Activated T-helper 1 cell treated with anti-CD3 and anti-CD28 coated beads, Interleukin-12 subunit alpha, Interleukin-12 subunit beta, Interleukin-2, Interleukin-4 antibody, amounts not matched to agents 30 ng/mL and 10 ng/mL and 1 ng/mL, durations not matched to agents 14 hours and 24 hours and 36 hours (primary cell): ENCODE measurements at regions not wholly inside any gene's neighbourhood (a gene's known extent, or its start where the extent isn't known, plus 50 kb on each side); places are given as distances from the start of the nearest gene placed in this dataset.

Source experiments
- DNase-seq: peaks from one replicate; pipeline ENCODE4 v3.0.0; 2021; ENCODE audit warnings: low spot score
- H3K27ac Mint-ChIP-seq: one replicate; pipeline ENCODE4 v1.8.0; 2021; ENCODE audit warnings: mild to moderate bottlenecking, mixed read lengths
- H3K27me3 Mint-ChIP-seq: one replicate; pipeline ENCODE4 v1.8.0; 2022; ENCODE audit warnings: mild to moderate bottlenecking, moderate library complexity, mixed read lengths; ENCODE audit not compliant: insufficient read depth
- H3K36me3 Mint-ChIP-seq: one replicate; pipeline ENCODE4 v1.8.0; 2021; ENCODE audit warnings: low read depth, mixed read lengths
- H3K4me1 Mint-ChIP-seq: one replicate; pipeline ENCODE4 v1.8.0; 2021; ENCODE audit warnings: low read depth, mixed read lengths
- H3K4me3 Mint-ChIP-seq: one replicate; pipeline ENCODE4 v1.8.0; 2021; ENCODE audit warnings: mild to moderate bottlenecking, moderate library complexity, mixed read lengths
- H3K9me3 Mint-ChIP-seq: one replicate; pipeline ENCODE4 v1.8.0; 2021; ENCODE audit warnings: mixed read lengths
- intact Hi-C: fragments of 100-400 bp; cut with micrococcal nuclease; formaldehyde crosslinking; loops from one replicate; pipeline ENCODE4 v1.15.1; 2024

DNA sequence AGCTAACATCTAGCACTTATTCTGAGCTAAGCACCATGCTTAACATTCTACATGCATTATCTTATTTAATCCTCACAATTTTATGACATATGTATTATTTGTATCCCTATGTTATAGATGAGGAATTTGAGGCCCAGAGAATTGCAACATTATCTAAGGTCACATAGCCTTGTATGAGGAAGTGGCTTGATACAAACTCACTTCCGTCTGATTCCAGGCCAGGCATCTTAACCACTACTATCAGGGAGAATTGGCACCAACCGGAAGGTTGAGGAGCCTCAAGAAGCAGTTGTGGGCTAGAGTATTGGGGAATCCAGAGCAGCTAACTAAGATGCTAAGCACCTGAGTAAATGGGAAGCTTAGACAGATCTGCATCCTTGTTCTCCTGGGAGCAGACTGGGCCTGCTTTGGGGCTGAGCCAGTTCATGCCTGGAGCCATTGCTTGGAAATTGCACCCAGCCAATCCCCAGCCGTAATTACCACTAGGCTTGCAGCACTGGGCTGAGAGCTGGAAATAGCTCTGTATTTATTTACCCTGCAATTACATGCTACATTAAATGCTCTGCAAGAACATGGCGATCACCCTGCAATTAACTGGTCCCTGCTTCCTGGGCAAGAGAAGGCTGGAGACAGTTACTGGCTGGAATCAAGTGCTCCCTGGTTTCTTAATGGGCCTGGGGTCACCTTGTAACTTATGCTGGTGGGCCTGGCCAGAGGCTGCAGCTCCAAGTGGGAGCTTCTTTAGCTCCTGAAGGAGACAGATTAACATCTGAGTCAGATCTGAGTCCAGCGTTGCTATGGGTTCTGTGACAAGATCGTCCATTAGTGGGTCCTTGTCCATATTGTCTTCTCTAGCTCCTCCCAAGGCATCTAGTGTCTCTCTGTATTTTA lies 273.1 kb upstream of the CCL2 start:
- no peak for DNase-seq
- H3K4me1 Mint-ChIP-seq = peaks cover 4% of the 10 kb centered on the region
- H3K36me3 Mint-ChIP-seq = no peaks in the 10 kb centered on the region
- no peaks in the 10 kb centered on the region for H3K9me3 Mint-ChIP-seq
- no peak overlapping the region for H3K27ac Mint-ChIP-seq
- intact Hi-C loops = no loop called here
- no peak overlapping the region for H3K4me3 Mint-ChIP-seq
- peaks cover 12% of the 10 kb centered on the region for H3K27me3 Mint-ChIP-seq

DNA sequence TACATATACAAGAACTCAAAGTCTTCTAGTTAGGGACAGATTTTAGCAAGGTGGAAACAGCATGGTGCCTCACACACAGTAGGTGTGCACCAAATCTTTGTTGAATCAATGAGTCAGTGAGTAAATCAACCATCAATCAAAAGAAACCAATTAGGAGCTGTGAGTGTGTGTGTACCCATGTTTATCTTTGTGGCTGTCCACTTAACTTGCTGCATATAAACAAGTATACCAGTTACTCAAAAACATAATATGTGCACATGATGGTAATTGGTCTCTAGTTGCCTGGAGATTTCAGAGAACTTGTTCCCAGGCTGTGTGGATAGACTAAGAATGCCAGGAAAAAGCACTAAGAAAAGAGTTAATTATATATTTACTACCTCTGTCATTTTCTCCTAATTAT lies 272.2 kb upstream of the CCL2 start:
- H3K9me3 Mint-ChIP-seq = no peaks in the 10 kb centered on the region
- H3K27ac Mint-ChIP-seq = no peak overlapping the region
- no peak overlapping the region for H3K4me3 Mint-ChIP-seq
- intact Hi-C loops = no loop called here
- H3K36me3 Mint-ChIP-seq = no peaks in the 10 kb centered on the region
- peaks cover 12% of the 10 kb centered on the region for H3K27me3 Mint-ChIP-seq
- H3K4me1 Mint-ChIP-seq = peaks cover 4% of the 10 kb centered on the region
- no peak for DNase-seq

DNA sequence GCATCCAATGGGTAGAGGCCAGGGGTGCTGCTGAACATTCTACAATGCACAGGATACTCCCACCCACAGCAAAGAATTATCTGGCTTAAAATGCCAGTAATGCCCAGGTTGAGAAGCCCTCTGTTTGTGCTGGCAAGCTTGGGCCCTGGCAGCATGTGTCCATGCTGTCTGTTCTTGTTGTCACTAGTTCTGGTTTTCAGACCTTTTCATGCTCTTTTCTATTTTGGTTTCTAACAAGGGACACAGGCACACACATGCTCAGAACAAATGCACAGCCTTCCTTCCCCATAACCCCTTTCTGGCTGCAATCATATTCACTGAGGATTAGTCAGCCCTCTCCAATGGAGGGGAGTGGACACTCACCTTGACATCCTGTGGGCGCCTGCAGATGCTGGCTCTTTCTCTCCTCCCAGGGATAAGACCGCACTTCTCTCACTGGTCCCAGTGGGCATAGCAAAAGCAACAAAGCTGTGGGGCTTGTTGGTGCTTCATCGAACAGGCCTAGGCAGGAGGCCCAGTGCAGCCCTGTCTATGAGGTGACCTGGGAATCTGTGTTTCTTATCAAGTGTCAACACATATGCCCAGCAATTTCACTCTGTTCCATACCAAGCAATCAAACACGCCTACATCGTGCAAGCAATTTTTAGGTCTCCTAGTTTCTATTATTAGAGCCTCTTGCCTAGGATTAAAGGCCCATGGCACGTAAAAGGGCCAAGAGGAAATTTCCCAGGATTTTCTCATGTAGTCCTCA lies 271.1 kb upstream of the CCL2 start:
- Mint-ChIP-seq H3K4me3 (no peak overlapping the region), H3K27ac (no peak overlapping the region), H3K4me1 (peaks cover 4% of the 10 kb centered on the region), H3K27me3 (peaks cover 13% of the 10 kb centered on the region), H3K36me3 (no peaks in the 10 kb centered on the region), H3K9me3 (no peaks in the 10 kb centered on the region)
- intact Hi-C loops = no loop called here
- DNase-seq = no peak

DNA sequence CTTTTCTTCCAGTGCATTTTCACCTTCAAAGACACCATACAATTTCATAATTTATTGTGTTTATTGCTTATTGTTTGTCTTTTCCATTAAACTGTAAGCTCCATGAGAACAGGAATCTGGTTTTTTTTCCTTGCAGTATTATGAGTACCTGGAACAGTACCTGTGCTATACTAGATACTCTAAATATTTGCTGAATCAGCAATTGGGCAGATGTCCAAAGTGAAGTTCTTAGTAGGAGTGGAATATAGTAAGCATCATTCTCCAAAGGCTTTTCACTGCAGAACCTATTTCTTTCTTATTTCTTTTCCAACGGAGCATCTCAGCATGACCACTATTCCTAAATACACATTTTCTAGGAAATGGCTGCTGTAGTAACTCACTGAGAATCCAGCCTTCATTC lies 269.0 kb upstream of the CCL2 start:
- Mint-ChIP-seq H3K36me3 (no peaks in the 10 kb centered on the region), H3K27me3 (peaks cover 11% of the 10 kb centered on the region), H3K4me1 (no peaks in the 10 kb centered on the region), H3K4me3 (no peak overlapping the region), H3K9me3 (no peaks in the 10 kb centered on the region), H3K27ac (no peak overlapping the region)
- DNase-seq = no peak
- intact Hi-C loops = no loop called here

DNA sequence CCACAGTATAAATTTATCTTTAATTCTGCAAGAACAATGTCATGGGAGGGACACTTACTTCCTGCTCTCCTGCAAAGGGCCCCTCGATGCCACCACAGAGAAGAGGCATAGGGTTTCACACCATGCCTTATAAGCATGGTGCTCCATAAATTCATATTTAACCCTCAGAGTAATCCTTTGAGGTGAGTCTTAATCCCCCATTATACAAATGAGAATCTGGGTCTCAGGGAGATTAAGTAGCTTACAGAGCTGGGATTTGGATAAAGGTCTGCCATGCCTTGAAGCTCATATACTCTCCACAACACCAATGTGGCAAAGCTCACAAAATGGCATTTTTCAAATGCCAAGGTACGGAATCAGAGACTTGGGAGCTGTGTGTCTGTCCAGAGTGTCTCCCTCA lies 268.5 kb upstream of the CCL2 start:
- no peak overlapping the region for H3K4me3 Mint-ChIP-seq
- DNase-seq = no peak
- no peaks in the 10 kb centered on the region for H3K4me1 Mint-ChIP-seq
- no peaks in the 10 kb centered on the region for H3K36me3 Mint-ChIP-seq
- no peaks in the 10 kb centered on the region for H3K9me3 Mint-ChIP-seq
- intact Hi-C loops = no loop called here
- peaks cover 13% of the 10 kb centered on the region for H3K27me3 Mint-ChIP-seq
- H3K27ac Mint-ChIP-seq = no peak overlapping the region

DNA sequence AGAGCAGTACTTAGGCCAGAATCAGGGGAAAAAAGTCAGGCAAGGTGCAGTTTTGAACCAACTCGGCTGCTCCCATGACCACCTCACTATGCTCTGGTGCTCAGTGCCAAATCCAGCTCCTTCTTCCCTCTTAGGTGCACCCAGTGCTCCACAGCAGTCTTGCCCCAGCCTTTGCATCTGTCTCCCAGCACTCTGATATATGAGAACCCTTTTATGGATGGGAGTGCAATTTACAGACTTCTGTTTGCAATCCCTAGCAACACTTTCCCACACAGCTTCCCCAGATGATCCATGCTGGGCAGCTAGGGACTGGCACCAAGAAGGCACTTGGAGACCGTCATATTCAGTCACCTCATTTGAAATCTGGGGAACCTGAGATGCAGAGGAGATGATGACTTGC lies 267.9 kb upstream of the CCL2 start:
- intact Hi-C loops = no loop called here
- no peak overlapping the region for H3K4me3 Mint-ChIP-seq
- no peak for DNase-seq
- H3K36me3 Mint-ChIP-seq = no peaks in the 10 kb centered on the region
- H3K9me3 Mint-ChIP-seq = no peaks in the 10 kb centered on the region
- no peaks in the 10 kb centered on the region for H3K4me1 Mint-ChIP-seq
- H3K27ac Mint-ChIP-seq = no peak overlapping the region
- H3K27me3 Mint-ChIP-seq = peaks cover 13% of the 10 kb centered on the region

DNA sequence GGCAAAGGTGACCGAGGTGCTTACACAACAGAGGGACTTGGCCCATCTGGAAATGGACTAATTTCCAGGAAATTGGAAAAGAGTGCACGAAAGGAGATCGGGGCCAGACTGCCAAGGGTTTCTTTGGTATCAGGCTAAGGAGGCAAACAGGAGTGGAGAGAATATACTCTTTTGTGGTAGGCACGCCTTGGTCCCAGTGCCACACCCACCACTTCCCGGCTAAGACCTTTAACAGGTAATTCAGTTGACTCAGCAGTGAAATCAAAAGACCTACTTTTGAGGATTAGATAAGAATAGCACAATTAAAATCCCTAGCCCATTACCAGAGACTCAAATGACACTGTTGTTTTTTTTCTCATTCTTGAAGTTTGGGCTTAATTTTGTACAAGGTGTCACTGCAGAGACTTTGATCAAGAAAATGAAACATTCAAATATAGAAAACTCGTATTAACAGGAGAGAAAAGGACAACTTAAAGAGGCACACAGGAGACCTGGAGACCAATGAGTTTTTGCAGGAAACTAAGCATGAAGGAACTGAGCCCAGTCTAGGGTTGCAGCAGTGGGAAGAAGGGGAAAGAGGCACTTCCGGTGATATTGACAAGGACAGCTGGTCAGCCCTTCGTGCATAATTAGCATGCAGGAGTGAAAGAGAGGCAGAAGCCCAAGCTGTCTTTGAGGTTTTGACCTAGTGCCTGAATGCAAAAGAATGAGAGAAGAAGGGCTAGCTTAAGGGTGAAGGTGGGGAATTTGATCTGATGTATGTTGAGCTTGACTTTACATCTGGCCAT lies 265.5 kb upstream of the CCL2 start:
- intact Hi-C loops = no loop called here
- Mint-ChIP-seq H3K27ac (no peak overlapping the region), H3K4me3 (no peak overlapping the region), H3K9me3 (no peaks in the 10 kb centered on the region), H3K36me3 (no peaks in the 10 kb centered on the region), H3K4me1 (no peaks in the 10 kb centered on the region), H3K27me3 (peaks cover 9% of the 10 kb centered on the region)
- DNase-seq = no peak

DNA sequence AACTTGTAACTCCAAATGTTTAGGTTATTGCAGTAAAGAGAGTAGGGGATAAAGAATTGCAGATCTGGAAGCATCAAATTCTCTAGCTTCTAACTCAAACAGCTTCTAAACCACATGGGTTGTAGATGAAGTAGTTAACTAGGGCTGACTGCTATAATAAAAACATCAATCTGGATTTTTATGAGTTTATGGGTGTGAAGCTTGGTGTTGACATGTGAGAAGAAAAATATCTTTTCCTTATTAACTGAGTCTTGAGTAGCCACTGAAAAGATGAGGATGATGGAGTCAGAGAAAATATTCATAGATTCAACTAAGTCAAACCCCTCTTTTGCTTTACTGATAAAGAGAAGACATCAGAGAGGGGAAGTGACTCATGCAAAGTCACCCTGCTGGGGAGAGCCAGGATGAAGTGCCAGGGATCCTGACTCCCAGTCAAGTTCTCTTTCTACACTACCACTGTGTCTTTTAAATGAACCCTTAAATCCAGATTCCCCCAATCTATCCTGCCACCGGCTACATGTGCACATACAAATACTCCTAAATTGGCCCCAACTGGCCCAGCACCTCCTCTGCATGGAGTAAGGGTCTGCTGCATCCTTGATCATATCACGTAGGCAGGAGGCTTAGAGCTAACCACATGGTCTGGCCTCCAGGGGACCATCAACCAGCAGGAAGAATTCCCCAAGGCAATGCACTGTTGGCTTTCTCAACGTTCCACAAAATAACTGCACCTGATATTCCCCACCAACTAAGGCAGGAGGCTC lies 264.0 kb upstream of the CCL2 start:
- H3K27ac Mint-ChIP-seq = no peak overlapping the region
- DNase-seq = no peak
- no peaks in the 10 kb centered on the region for H3K4me1 Mint-ChIP-seq
- intact Hi-C loops = no loop called here
- no peaks in the 10 kb centered on the region for H3K36me3 Mint-ChIP-seq
- H3K4me3 Mint-ChIP-seq = no peak overlapping the region
- H3K27me3 Mint-ChIP-seq = peaks cover 6% of the 10 kb centered on the region
- H3K9me3 Mint-ChIP-seq = no peaks in the 10 kb centered on the region

DNA sequence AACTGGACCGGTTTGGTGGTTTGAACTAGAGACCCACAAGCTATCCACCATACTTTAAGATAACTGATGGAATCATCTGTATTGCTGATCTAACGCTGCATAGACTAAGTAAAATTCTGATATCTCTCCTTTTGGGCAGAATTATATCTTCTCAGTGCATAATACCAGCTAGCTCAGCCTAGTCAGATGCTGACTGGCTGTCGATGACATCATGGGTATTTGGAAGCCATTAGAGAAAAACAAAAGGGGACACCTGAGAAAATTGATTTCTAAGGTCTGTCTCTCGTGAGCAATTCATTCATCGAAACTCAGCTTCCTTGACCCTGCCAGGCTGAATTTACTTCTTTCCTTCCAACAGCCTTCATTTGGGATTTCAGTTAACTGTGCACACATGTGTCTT lies 263.0 kb upstream of the CCL2 start:
- intact Hi-C loops = no loop called here
- no peaks in the 10 kb centered on the region for H3K36me3 Mint-ChIP-seq
- no peaks in the 10 kb centered on the region for H3K9me3 Mint-ChIP-seq
- no peak overlapping the region for H3K27ac Mint-ChIP-seq
- DNase-seq = no peak
- no peak overlapping the region for H3K4me3 Mint-ChIP-seq
- no peaks in the 10 kb centered on the region for H3K4me1 Mint-ChIP-seq
- H3K27me3 Mint-ChIP-seq = peaks cover 8% of the 10 kb centered on the region

DNA sequence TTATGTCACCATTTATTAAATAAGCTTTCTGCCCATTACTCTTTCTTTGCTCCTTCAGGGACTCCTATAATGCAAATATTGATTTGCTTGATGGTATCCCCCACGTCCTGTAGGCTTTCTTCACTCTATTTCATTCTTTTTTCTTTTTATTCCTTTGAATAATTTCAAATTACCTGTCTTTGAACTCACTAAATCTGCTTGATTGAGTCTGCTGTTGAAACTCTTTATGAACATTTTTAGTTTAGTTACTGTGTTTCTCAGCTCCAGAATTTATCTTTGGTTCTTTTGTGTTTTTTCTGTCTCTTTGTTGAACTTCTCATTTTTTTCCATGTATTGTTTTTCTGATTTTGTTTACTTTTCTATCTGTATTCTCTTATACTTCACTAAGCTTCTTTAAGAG lies 254.4 kb upstream of the CCL2 start:
- Mint-ChIP-seq H3K9me3 (peaks cover 15% of the 10 kb centered on the region), H3K27ac (no peak overlapping the region), H3K27me3 (peaks cover 6% of the 10 kb centered on the region), H3K4me3 (no peak overlapping the region), H3K4me1 (no peaks in the 10 kb centered on the region), H3K36me3 (no peaks in the 10 kb centered on the region)
- intact Hi-C loops = no loop called here
- no peak for DNase-seq

DNA sequence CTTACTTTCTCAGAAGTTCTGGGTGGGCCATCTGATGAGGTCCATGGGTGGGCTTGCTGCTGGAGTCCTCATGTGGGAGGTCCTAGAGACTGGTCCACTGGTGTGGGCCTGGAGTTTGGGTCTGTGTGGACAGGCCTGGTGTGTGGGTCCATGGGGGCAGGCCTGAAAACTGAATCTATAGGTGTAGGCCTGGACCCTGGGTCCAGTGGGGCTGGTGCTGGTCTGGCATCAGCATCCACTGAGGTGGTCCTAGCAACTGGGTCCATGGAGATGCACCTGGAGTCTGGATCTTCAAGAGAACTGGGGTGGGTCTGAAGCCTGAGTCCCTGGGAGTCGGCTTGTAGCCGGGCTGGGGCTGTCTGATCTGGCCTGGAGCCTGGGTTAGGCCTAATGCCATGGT lies 253.8 kb upstream of the CCL2 start:
- H3K4me3 Mint-ChIP-seq = no peak overlapping the region
- no peaks in the 10 kb centered on the region for H3K4me1 Mint-ChIP-seq
- H3K27me3 Mint-ChIP-seq = peaks cover 4% of the 10 kb centered on the region
- H3K9me3 Mint-ChIP-seq = peaks cover 15% of the 10 kb centered on the region
- intact Hi-C loops = no loop called here
- no peak for DNase-seq
- H3K27ac Mint-ChIP-seq = no peak overlapping the region
- no peaks in the 10 kb centered on the region for H3K36me3 Mint-ChIP-seq

DNA sequence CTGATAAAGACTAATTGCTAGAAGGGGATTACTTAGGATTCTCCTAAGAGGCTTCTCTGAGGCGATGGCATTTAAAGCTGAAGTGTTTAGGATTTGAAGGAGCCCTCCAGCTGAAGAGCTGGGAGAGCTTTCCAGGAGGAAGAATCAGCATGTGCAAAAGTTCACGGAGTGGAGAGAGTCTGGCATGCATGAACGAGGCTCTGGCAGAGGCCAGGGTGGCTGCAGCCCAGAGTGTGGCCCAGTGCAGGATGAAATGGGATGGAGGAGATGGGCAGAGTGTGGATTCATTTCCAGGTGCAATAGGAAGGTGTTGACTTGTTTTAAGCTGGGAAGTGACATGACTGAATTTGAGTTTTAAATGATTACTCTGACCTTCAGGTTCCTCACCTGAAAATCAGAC lies 249.0 kb upstream of the CCL2 start:
- H3K9me3 Mint-ChIP-seq = peaks cover 6% of the 10 kb centered on the region
- DNase-seq = no peak
- peaks cover 3% of the 10 kb centered on the region for H3K27me3 Mint-ChIP-seq
- intact Hi-C loops = no loop called here
- no peaks in the 10 kb centered on the region for H3K4me1 Mint-ChIP-seq
- H3K4me3 Mint-ChIP-seq = no peak overlapping the region
- H3K27ac Mint-ChIP-seq = no peak overlapping the region
- no peaks in the 10 kb centered on the region for H3K36me3 Mint-ChIP-seq
